HepG2 (cell line): ENCODE measurements at regions not wholly inside any gene's neighbourhood (a gene's known extent, or its start where the extent isn't known, plus 50 kb on each side); places are given as distances from the start of the nearest gene placed in this dataset.

Source experiments
- ATAC-seq: fragments of 200-7000 bp; cut with Tn5 transposase; 3 replicates; pipeline ENCODE4 v1.9.1; 2020; ENCODE audit warnings: mild to moderate bottlenecking, moderate library complexity
- BruUV-seq: library from RNA; stranded (reverse); fragments of 400-500 nt; replicated peaks from 2 replicates; lab custom pipeline; 2021; lab: Mats Ljungman, UMichigan
- CTCF ChIA-PET: fragments of 300-600 bp; formaldehyde crosslinking; extraction: SDS; loops from one replicate; lab custom pipeline; 2021; ENCODE audit warnings: low total read pairs, inconsistent platforms, low intra/inter-chr PET ratio; lab: Yijun Ruan, JAX
- POLR2A ChIA-PET: fragments of 350-600 bp; sonication (Branson Sonifier 250); formaldehyde crosslinking; loops from one replicate; lab custom pipeline; 2020; ENCODE audit warnings: antibody characterized with exemption, inconsistent platforms; lab: Yijun Ruan, JAX
- DNase-seq: peaks from one replicate; pipeline ENCODE4 v3.0.0-alpha.2; 2015; ENCODE audit warnings: low spot score
- FAIRE-seq: peaks from 3 replicates; lab custom pipeline; 2011; peaks lifted over from hg19 to GRCh38; lab: Jason Lieb, UNC
- H2AFZ ChIP-seq: one replicate; pipeline ENCODE4 v1.6.1; 2011; ENCODE audit warnings: low read length, inconsistent platforms
- H3K27ac ChIP-seq: fragments of 300-600 bp; 3 replicates; pipeline ENCODE4 v1.8.0; 2011; ENCODE audit warnings: mixed run types, mild to moderate bottlenecking, mixed read lengths, low read length, inconsistent platforms; ENCODE audit not compliant: insufficient read depth; ENCODE audit errors: extremely low read length
- H3K27me3 ChIP-seq, 2 experiments: fragments of 200-600 bp in 1 of 2; 2 replicates in 1 of 2; 3 replicates in 1 of 2; pipeline versions ENCODE4 v1.6.0 to v1.8.0; 2011; ENCODE audit warnings: low read length in 2 of 2, mild to moderate bottlenecking in 2 of 2, moderate library complexity in 2 of 2, inconsistent platforms in 1 of 2; ENCODE audit not compliant: insufficient read depth in 2 of 2, control insufficient read depth in 1 of 2
- H3K36me3 ChIP-seq, 2 experiments: fragments of 200-600 bp in 1 of 2; replicated peaks in 1 of 2; 2 replicates in 1 of 2; 3 replicates in 1 of 2; pipeline versions ENCODE4 v1.5.1 to v1.8.0; 2011; ENCODE audit warnings: low read length in 2 of 2, inconsistent platforms in 1 of 2; ENCODE audit not compliant: insufficient read depth in 2 of 2, control insufficient read depth in 1 of 2
- H3K4me1 ChIP-seq: 2 replicates; pipeline ENCODE4 v1.5.1; 2012; ENCODE audit warnings: low read length, inconsistent platforms; ENCODE audit not compliant: insufficient read depth
- H3K4me2 ChIP-seq: 2 replicates; pipeline ENCODE4 v1.6.0; 2011; ENCODE audit warnings: low read depth, low read length, inconsistent platforms
- H3K4me3 ChIP-seq, 3 experiments: fragments of 200-600 bp in 1 of 3; sonication (generic), shearing (Covaris generic) in 1 of 3; replicated peaks in 1 of 3; 2 replicates each; pipeline ENCODE4 v1.5.1; 2011 to 2016; ENCODE audit warnings: low read length in 3 of 3, inconsistent platforms in 2 of 3, low read depth in 2 of 3, mild to moderate bottlenecking in 2 of 3, control low read depth in 1 of 3, mixed read lengths in 1 of 3; ENCODE audit not compliant: insufficient read depth in 1 of 3
- H3K79me2 ChIP-seq: one replicate; pipeline ENCODE4 v1.6.1; 2011; ENCODE audit warnings: low read length, inconsistent platforms; ENCODE audit not compliant: insufficient read depth
- H3K9ac ChIP-seq: 2 replicates; pipeline ENCODE4 v1.6.0; 2011; ENCODE audit warnings: mild to moderate bottlenecking, low read depth, low read length, inconsistent platforms; ENCODE audit not compliant: insufficient read depth
- H3K9me3 ChIP-seq: 2 replicates; pipeline ENCODE4 v1.5.1; 2012; ENCODE audit warnings: mild to moderate bottlenecking, low read length
- H4K20me1 ChIP-seq: 2 replicates; pipeline ENCODE4 v1.6.0; 2011; ENCODE audit warnings: inconsistent platforms, mild to moderate bottlenecking, low read length, moderate library complexity; ENCODE audit not compliant: insufficient read depth
- EHMT2 ChIP-seq: fragments of 200-600 bp; sonication (generic); IDR thresholded peaks from 2 replicates; pipeline ENCODE4 v1.7.0; 2017; ENCODE audit warnings: antibody characterized with exemption, low read depth, low read length, borderline replicate concordance
- MTA3 ChIP-seq: sonication (generic); formaldehyde crosslinking; IDR thresholded peaks from 2 replicates; pipeline ENCODE4 v1.4.0; 2020; ENCODE audit warnings: missing genetic modification reagents
- ZNF235 ChIP-seq: sonication (generic); formaldehyde crosslinking; IDR thresholded peaks from 2 replicates; pipeline ENCODE4 v1.8.1; 2023; ENCODE audit warnings: mild to moderate bottlenecking, missing genetic modification reagents, borderline replicate concordance
- ZNF546 ChIP-seq: sonication (generic); formaldehyde crosslinking; conservative IDR thresholded peaks from 2 replicates; pipeline ENCODE4 v1.8.1; 2023; ENCODE audit warnings: mild to moderate bottlenecking, missing genetic modification reagents
- ZNF605 ChIP-seq: sonication (generic); formaldehyde crosslinking; IDR thresholded peaks from 2 replicates; pipeline ENCODE4 v1.8.0; 2022; ENCODE audit warnings: mild to moderate bottlenecking, missing genetic modification reagents
- ZNF607 ChIP-seq: sonication (generic); formaldehyde crosslinking; IDR thresholded peaks from 2 replicates; pipeline ENCODE4 v1.5.1; 2020; ENCODE audit warnings: missing genetic modification reagents, mild to moderate bottlenecking, borderline replicate concordance
- ZNF615 ChIP-seq: sonication (generic); formaldehyde crosslinking; IDR thresholded peaks from 2 replicates; pipeline ENCODE4 v1.5.0; 2020; ENCODE audit warnings: mild to moderate bottlenecking, missing genetic modification reagents, borderline replicate concordance
- WGBS: methylation state at CpG from one replicate; pipeline ENCODE4 v1.1.6; 2017; ENCODE audit warnings: low lambda C conversion rate; 5-methylcytosine and 5-hydroxymethylcytosine counted together
- in situ Hi-C: cut with HindIII; loops from 2 replicates; pipeline ENCODE4 v1.10.0; 2017; ENCODE audit warnings: low pct_unique_long_range_greater_than_20kb; ENCODE audit not compliant: extremely low pct_ligation_motif_present
- intact Hi-C: fragments of 100-400 bp; cut with micrococcal nuclease; formaldehyde crosslinking; loops from one replicate; pipeline ENCODE4 v1.10.0; 2022; ENCODE audit not compliant: unreplicated experiment
- TF ChIP-seq, protein P1 (sequence below): IDR thresholded peaks from 2 replicates; pipeline ENCODE4 v1.6.1; 2016; ENCODE audit warnings: missing compliant biosample characterization, missing genetic modification reagents, borderline replicate concordance
- TF ChIP-seq, protein P2 (sequence below): sonication (generic); formaldehyde crosslinking; IDR thresholded peaks from 2 replicates; pipeline ENCODE4 v1.8.0; 2022; ENCODE audit warnings: missing genetic modification reagents, mild to moderate bottlenecking, moderate library complexity, borderline replicate concordance
- TF ChIP-seq, protein P3 (sequence below): IDR thresholded peaks from 2 replicates; pipeline ENCODE4 v1.6.1; 2016; ENCODE audit warnings: missing compliant biosample characterization, missing genetic modification reagents, borderline replicate concordance
- TF ChIP-seq, protein P4 (sequence below): sonication (generic); formaldehyde crosslinking; IDR thresholded peaks from 2 replicates; pipeline ENCODE4 v1.5.1; 2020; ENCODE audit warnings: missing genetic modification reagents, mild to moderate bottlenecking, borderline replicate concordance

DNA sequence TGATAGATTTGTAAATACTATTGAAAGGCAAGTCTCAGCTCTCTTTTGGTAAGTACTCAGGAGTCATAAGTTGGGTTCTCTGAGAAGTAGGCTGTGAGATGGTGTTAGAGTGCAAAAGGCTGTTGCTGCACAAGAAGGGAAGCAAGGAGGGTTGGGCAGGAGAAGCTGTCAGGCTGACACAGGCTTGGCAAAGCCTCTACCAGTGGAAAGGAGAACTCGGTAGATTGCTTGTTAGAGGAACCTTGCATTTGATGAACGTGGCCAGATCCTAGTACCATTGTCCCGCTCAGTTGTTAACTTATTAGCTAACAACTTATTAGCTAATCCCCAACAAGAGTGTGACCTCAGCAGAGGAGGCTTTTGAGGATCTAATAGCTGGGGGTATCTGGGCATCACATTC lies 449.3 kb upstream of the BOD1L1 start:
- no peaks in the 10 kb centered on the region for H4K20me1 ChIP-seq
- H3K4me2 ChIP-seq, result no peak overlapping the region
- no peak overlapping the region for H3K27ac ChIP-seq
- BruUV-seq, result no TSS peak
- TF ChIP-seq ZNF615 (CRISPR knock-in tag) (no peak), ZNF607 (CRISPR knock-in tag) (no peak)
- no peaks in the 10 kb centered on the region for H3K4me1 ChIP-seq
- no peaks in the 10 kb centered on the region; a peak in 1 of 5 replicates for H3K27me3 ChIP-seq
- no peaks in the 10 kb centered on the region for H3K79me2 ChIP-seq
- no peak overlapping the region for H3K9ac ChIP-seq
- FAIRE-seq, result no peak
- WGBS, result 40% methylated on average over 2 of the region's 3 CpGs
- in situ Hi-C loops, result no loop called here
- CTCF ChIA-PET, result no interaction called here
- DNase-seq, result no peak
- POLR2A ChIA-PET, result no interaction called here
- H2AFZ ChIP-seq, result no peak overlapping the region
- H3K36me3 ChIP-seq, result no peaks in the 10 kb centered on the region
- peaks cover 97% of the 10 kb centered on the region for H3K9me3 ChIP-seq
- intact Hi-C loops, result no loop called here
- no peak overlapping the region for H3K4me3 ChIP-seq
- no peak for ATAC-seq

DNA sequence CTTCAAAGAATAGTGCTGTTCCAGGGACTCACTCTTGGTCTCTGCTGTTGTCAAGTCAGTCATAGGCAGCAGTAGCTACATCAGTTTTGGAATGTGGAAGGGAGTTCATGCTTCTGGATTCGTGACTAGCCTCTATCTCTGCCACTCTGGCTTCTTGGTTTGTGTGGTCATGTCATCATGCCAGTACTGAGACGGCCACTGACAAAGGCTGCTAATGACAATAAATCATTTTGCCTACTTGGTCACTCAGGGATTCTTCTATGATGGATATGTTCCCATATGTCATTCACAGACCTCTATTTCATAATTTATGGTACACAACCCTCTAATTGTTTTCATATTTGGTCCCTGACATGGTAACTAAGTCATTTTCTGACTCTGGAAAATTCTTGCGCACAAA lies 450.8 kb upstream of the BOD1L1 start:
- TF ChIP-seq, protein P1, sequence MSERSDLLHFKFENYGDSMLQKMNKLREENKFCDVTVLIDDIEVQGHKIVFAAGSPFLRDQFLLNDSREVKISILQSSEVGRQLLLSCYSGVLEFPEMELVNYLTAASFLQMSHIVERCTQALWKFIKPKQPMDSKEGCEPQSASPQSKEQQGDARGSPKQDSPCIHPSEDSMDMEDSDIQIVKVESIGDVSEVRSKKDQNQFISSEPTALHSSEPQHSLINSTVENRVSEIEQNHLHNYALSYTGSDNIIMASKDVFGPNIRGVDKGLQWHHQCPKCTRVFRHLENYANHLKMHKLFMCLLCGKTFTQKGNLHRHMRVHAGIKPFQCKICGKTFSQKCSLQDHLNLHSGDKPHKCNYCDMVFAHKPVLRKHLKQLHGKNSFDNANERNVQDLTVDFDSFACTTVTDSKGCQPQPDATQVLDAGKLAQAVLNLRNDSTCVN (CRISPR knock-in tag), result no peak
- TF ChIP-seq ZNF235 (no peak), MTA3 (CRISPR knock-in tag) (no peak), ZNF605 (no peak), ZNF546 (CRISPR knock-in tag) (no peak), EHMT2 (no peak)
- TF ChIP-seq, protein P2, sequence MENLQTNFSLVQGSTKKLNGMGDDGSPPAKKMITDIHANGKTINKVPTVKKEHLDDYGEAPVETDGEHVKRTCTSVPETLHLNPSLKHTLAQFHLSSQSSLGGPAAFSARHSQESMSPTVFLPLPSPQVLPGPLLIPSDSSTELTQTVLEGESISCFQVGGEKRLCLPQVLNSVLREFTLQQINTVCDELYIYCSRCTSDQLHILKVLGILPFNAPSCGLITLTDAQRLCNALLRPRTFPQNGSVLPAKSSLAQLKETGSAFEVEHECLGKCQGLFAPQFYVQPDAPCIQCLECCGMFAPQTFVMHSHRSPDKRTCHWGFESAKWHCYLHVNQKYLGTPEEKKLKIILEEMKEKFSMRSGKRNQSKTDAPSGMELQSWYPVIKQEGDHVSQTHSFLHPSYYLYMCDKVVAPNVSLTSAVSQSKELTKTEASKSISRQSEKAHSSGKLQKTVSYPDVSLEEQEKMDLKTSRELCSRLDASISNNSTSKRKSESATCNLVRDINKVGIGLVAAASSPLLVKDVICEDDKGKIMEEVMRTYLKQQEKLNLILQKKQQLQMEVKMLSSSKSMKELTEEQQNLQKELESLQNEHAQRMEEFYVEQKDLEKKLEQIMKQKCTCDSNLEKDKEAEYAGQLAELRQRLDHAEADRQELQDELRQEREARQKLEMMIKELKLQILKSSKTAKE (CRISPR knock-in tag), result no peak
- TF ChIP-seq, protein P3, sequence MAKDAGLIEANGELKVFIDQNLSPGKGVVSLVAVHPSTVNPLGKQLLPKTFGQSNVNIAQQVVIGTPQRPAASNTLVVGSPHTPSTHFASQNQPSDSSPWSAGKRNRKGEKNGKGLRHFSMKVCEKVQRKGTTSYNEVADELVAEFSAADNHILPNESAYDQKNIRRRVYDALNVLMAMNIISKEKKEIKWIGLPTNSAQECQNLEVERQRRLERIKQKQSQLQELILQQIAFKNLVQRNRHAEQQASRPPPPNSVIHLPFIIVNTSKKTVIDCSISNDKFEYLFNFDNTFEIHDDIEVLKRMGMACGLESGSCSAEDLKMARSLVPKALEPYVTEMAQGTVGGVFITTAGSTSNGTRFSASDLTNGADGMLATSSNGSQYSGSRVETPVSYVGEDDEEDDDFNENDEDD, result no peak
- TF ChIP-seq, protein P4, sequence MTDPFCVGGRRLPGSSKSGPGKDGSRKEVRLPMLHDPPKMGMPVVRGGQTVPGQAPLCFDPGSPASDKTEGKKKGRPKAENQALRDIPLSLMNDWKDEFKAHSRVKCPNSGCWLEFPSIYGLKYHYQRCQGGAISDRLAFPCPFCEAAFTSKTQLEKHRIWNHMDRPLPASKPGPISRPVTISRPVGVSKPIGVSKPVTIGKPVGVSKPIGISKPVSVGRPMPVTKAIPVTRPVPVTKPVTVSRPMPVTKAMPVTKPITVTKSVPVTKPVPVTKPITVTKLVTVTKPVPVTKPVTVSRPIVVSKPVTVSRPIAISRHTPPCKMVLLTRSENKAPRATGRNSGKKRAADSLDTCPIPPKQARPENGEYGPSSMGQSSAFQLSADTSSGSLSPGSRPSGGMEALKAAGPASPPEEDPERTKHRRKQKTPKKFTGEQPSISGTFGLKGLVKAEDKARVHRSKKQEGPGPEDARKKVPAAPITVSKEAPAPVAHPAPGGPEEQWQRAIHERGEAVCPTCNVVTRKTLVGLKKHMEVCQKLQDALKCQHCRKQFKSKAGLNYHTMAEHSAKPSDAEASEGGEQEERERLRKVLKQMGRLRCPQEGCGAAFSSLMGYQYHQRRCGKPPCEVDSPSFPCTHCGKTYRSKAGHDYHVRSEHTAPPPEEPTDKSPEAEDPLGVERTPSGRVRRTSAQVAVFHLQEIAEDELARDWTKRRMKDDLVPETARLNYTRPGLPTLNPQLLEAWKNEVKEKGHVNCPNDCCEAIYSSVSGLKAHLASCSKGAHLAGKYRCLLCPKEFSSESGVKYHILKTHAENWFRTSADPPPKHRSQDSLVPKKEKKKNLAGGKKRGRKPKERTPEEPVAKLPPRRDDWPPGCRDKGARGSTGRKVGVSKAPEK, result no peak
- Histone ChIP-seq H2AFZ (no peak overlapping the region), H4K20me1 (no peaks in the 10 kb centered on the region), H3K9me3 (peaks cover 96% of the 10 kb centered on the region), H3K4me2 (no peak overlapping the region), H3K4me3 (no peak overlapping the region), H3K9ac (no peak overlapping the region), H3K36me3 (no peaks in the 10 kb centered on the region), H3K27ac (no peak overlapping the region), H3K79me2 (no peaks in the 10 kb centered on the region), H3K4me1 (no peaks in the 10 kb centered on the region), H3K27me3 (no peaks in the 10 kb centered on the region; a peak in 1 of 5 replicates)
- intact Hi-C loops, result no loop called here
- ChIA-PET CTCF (no interaction called here), POLR2A (no interaction called here)
- FAIRE-seq (no peak), ATAC-seq (no peak), DNase-seq (no peak)
- in situ Hi-C loops, result no loop called here
- BruUV-seq, result no TSS peak
- 38% methylated on average over 3 of the region's 3 CpGs for WGBS
